HG03196 (cell line): ENCODE measurements at regions not wholly inside any gene's neighbourhood (a gene's known extent, or its start where the extent isn't known, plus 50 kb on each side); places are given as distances from the start of the nearest gene placed in this dataset.
"Not testable (repeated sequence)": the region's sequence is repeated elsewhere in the genome, so short reads cannot be mapped to it uniquely, and the experiment has no call there.

ENCODE experiments used
- ATAC-seq: cut with Tn5 transposase; IDR thresholded peaks from one replicate; pipeline ENCODE4 v1.9.1; 2021; ENCODE audit not compliant: unreplicated experiment

- not testable (repeated sequence) for ATAC-seq
Measured at GRCh38 chr2:91603996-91604395, 2912.5 kb downstream of the RPIA start.

GRCh38 chr2:91604629-91605028, 2913.2 kb downstream of the RPIA start:
- ATAC-seq, result not testable (repeated sequence)

DNA sequence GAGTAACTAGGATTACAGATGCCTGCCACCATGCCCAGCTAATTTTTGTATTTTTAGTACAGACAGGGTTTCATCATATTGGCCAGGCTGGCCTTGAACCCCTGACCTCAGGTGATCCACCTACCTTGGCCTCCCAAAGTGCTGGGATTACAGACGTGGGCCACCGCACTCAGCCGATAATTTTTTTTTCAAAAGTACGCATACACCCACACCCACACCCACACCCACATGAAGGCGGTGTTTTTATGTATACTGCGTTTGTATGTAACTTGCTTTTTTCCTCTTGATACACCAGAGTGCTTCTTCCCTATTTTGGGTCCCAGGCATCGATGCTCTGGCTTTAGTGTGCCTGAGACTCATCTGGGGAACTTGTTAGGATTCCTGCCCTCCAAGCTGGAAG, 2932.3 kb downstream of the RPIA start:
- ATAC-seq, result not testable (repeated sequence)

- ATAC-seq, result not testable (repeated sequence)
Measured at GRCh38 chr2:91628471-91628870, 2937.0 kb downstream of the RPIA start.

DNA sequence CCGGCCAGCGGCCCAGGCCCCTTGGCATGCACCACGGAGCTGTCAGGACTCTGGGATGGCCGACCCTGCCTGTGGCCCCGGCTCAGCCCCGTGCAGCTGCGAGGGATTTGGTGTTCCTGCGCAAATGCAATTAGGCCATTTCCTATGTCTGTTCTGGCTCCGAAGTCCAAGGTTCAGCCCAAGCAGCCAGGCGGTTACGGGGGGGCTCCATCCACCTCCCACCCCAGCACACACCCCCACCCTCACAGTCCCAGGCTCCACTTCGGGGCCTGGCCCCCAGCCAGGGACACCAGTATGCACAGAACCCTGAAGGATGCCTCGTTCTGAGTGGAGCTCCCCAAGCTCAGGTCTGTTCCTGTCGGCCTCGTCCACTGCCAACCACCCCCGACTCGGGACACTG, 2965.7 kb downstream of the RPIA start:
- not testable (repeated sequence) for ATAC-seq

DNA sequence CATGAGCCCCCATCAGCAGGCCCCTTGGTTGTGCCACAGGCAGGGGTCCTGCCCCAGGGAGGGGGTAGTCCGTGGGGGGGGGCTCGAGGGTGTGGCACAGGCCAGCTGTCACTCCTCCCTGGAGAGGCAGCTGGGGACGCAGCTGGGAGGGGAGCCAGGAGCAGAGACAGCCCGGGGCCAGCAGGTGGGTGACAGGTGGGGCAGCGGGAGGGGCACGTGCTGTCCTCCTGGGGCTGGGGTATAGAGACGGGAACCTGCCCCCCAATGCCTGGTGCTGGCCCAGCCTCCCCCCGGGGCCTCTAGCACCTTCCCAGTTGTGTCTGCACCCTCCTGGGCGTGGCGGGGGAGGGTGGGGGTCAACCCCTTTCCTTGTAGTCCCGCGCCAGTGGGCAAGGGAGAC, 2966.9 kb downstream of the RPIA start:
- not testable (repeated sequence) for ATAC-seq

GRCh38 chr2:91659189-91659916, 2967.9 kb downstream of the RPIA start:
- not testable (repeated sequence) for ATAC-seq

DNA sequence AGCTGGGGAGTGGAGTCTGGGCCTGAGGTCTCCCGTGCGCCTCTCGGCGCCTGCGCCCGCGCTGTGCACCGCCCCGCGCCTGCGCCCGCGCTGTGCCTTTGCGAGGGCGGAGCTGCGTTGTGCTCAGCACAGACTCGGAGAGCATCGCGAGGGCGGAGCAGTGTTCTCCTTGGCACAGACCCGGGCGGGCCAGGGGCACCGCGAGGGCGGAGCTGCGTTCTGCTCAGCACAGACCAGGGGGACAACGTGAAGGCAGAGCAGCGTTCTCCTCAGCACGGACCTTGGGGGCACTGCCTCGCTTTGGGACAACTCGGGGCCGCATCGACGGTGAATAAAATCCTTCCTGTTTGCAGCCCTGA, 2968.4 kb downstream of the RPIA start:
- peak; percentile 93 for ATAC-seq

DNA sequence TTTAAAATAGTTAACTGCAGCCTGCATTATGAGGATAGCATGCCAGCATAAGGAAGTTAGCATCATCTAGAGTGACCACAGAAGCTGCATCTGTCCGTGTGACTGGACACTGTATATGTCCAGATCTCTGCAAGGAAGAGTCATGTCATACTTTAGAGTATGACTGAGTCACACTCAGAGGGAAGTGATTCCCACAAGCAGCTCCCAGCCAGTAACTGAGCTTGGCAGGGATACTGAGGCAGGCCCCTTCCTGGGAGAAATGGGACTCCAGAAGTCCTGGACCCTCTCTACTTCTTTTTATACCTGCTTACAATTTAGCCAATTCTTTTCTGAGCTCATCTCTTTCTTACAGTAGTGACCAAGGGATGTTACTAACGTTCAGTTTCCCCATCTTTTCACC, 2975.9 kb downstream of the RPIA start:
- not testable (repeated sequence) for ATAC-seq

GRCh38 chr2:91685541-91685940, 2994.1 kb downstream of the RPIA start:
- ATAC-seq, result not testable (repeated sequence)

GRCh38 chr2:91686046-91686445, 2994.6 kb downstream of the RPIA start:
- not testable (repeated sequence) for ATAC-seq
